Natural killer cell (primary cell): ENCODE measurements at regions not wholly inside any gene's neighbourhood (a gene's known extent, or its start where the extent isn't known, plus 50 kb on each side); places are given as distances from the start of the nearest gene placed in this dataset.

Experiments used
- ATAC-seq, 3 donors: fragments of 150-1000 bp in 2 of 3; fragments of 200-7000 bp in 1 of 3; cut with Tn5 transposase; 1 replicate in 1 of 3; 2 replicates in 2 of 3; pipeline ENCODE4 v1.10.0; 2021; ENCODE audit warnings: mild to moderate bottlenecking in 2 of 3, moderate library complexity in 2 of 3
- DNase-seq, 2 donors: peaks; one replicate each; pipeline versions ENCODE4 v3.0.0 to v3.0.0-alpha.2; 2013 to 2021; ENCODE audit warnings: mixed read lengths in 1 of 2
- H3K27ac ChIP-seq: one replicate; pipeline ENCODE4 v1.5.1; 2013; ENCODE audit warnings: mild to moderate bottlenecking, low read length
- H3K27me3 ChIP-seq: one replicate; pipeline ENCODE4 v1.6.1; 2013; ENCODE audit warnings: low read length; ENCODE audit not compliant: control insufficient read depth, insufficient read depth
- H3K36me3 ChIP-seq: one replicate; pipeline ENCODE4 v1.6.1; 2013; ENCODE audit warnings: low read length; ENCODE audit not compliant: control insufficient read depth, insufficient read depth
- H3K4me1 ChIP-seq: one replicate; pipeline ENCODE4 v1.6.1; 2013; ENCODE audit warnings: low read length; ENCODE audit not compliant: control insufficient read depth, insufficient read depth
- H3K4me3 ChIP-seq: one replicate; pipeline ENCODE4 v1.5.1; 2013; ENCODE audit warnings: low read length
- H3K9me3 ChIP-seq: one replicate; pipeline ENCODE4 v1.6.1; 2013; ENCODE audit warnings: low read length; ENCODE audit not compliant: control insufficient read depth, insufficient read depth
- H3K27ac Mint-ChIP-seq, 2 donors: one replicate each; pipeline ENCODE4 v1.8.0; 2022; ENCODE audit warnings: mild to moderate bottlenecking in 2 of 2, mixed read lengths in 2 of 2, moderate library complexity in 1 of 2
- H3K27me3 Mint-ChIP-seq, 2 donors: one replicate each; pipeline ENCODE4 v1.8.0; 2022; ENCODE audit warnings: low read depth in 2 of 2, mixed read lengths in 2 of 2
- H3K36me3 Mint-ChIP-seq: one replicate; pipeline ENCODE4 v1.8.0; 2022; ENCODE audit warnings: mixed read lengths
- H3K4me1 Mint-ChIP-seq, 2 donors: one replicate each; pipeline ENCODE4 v1.8.0; 2022; ENCODE audit warnings: mixed read lengths in 2 of 2
- H3K4me3 Mint-ChIP-seq: one replicate; pipeline ENCODE4 v1.8.0; 2022; ENCODE audit warnings: mild to moderate bottlenecking, moderate library complexity, mixed read lengths
- H3K9me3 Mint-ChIP-seq, 2 donors: one replicate each; pipeline ENCODE4 v1.8.0; 2022; ENCODE audit warnings: mixed read lengths in 2 of 2
- CTCF ChIP-seq: fragments of 200-600 bp; IDR thresholded peaks from one replicate; pipeline ENCODE4 v1.8.0; 2022; ENCODE audit warnings: antibody characterized with exemption
- WGBS: methylation state at CpG from one replicate; pipeline ENCODE4 v1.1.7; 2013; ENCODE audit warnings: missing lambda C conversion rate; ENCODE audit not compliant: insufficient coverage; 5-methylcytosine and 5-hydroxymethylcytosine counted together
- intact Hi-C: fragments of 100-400 bp; cut with micrococcal nuclease; formaldehyde crosslinking; loops from one replicate; pipeline ENCODE4 v1.14.2; 2022

GRCh38 chr4:112861691-112862674 is 187.5 kb upstream of the ANK2 start:
- Mint-ChIP-seq H3K9me3 (no peaks in the 10 kb centered on the region), H3K27ac (no peak overlapping the region), H3K36me3 (no peaks in the 10 kb centered on the region), H3K4me3 (no peak overlapping the region), H3K4me1 (no peaks in the 10 kb centered on the region), H3K27me3 (no peaks in the 10 kb centered on the region)
- DNase-seq (no peak), ATAC-seq (no peak)
- no peaks in the 10 kb centered on the region for H3K4me1 ChIP-seq
- H3K9me3 ChIP-seq, result no peaks in the 10 kb centered on the region
- H3K36me3 ChIP-seq, result no peaks in the 10 kb centered on the region
- 69% methylated on average over 2 of the region's 3 CpGs for WGBS
- intact Hi-C loops, result no loop called here
- no peak overlapping the region for H3K27ac ChIP-seq
- no peak overlapping the region for H3K4me3 ChIP-seq
- no peaks in the 10 kb centered on the region for H3K27me3 ChIP-seq
- TF ChIP-seq CTCF, result no peak

DNA sequence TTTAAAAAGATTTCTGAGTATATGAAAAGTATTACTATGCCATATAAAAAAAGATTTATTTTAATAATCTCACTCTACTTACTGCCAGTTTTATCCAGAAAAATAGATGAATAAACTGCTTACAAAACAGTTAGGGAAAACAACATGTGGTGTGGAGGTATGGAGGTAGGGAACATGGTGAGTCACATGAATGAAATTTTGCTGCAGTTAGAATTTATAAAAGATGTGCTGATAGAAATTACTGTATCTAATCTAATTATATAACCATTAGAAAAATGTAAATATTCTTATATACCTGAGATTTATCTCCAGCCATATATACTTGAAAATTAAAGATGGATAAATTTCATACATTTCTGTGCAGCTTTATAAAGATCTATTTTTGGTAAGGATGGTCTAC is 184.0 kb upstream of the ANK2 start:
- Histone ChIP-seq H3K4me3 (no peak overlapping the region), H3K9me3 (no peaks in the 10 kb centered on the region), H3K4me1 (no peaks in the 10 kb centered on the region), H3K36me3 (no peaks in the 10 kb centered on the region), H3K27me3 (no peaks in the 10 kb centered on the region), H3K27ac (no peak overlapping the region)
- H3K4me1 Mint-ChIP-seq, result no peaks in the 10 kb centered on the region
- intact Hi-C loops, result no loop called here
- no peaks in the 10 kb centered on the region for H3K9me3 Mint-ChIP-seq
- H3K36me3 Mint-ChIP-seq, result no peaks in the 10 kb centered on the region
- TF ChIP-seq CTCF, result no peak
- DNase-seq, result no peak
- ATAC-seq, result no peak
- H3K4me3 Mint-ChIP-seq, result no peak overlapping the region
- no peaks in the 10 kb centered on the region for H3K27me3 Mint-ChIP-seq
- no peak overlapping the region for H3K27ac Mint-ChIP-seq

- peaks cover 0 to 2% of the 10 kb centered on the region in 2 donors for H3K9me3 Mint-ChIP-seq
- no peak for DNase-seq
- Histone ChIP-seq H3K36me3 (no peaks in the 10 kb centered on the region), H3K4me1 (no peaks in the 10 kb centered on the region), H3K4me3 (no peak overlapping the region), H3K27ac (no peak overlapping the region), H3K27me3 (no peaks in the 10 kb centered on the region), H3K9me3 (no peaks in the 10 kb centered on the region)
- no peak overlapping the region for H3K27ac Mint-ChIP-seq
- 95% methylated on average over 2 of the region's 2 CpGs for WGBS
- intact Hi-C loops, result no loop called here
- no peaks in the 10 kb centered on the region for H3K36me3 Mint-ChIP-seq
- no peak overlapping the region for H3K4me3 Mint-ChIP-seq
- no peaks in the 10 kb centered on the region for H3K4me1 Mint-ChIP-seq
- TF ChIP-seq CTCF, result no peak
- ATAC-seq, result no peak
- no peaks in the 10 kb centered on the region for H3K27me3 Mint-ChIP-seq
Observed at GRCh38 chr4:112876316-112876715, 173.1 kb upstream of the ANK2 start.

DNA sequence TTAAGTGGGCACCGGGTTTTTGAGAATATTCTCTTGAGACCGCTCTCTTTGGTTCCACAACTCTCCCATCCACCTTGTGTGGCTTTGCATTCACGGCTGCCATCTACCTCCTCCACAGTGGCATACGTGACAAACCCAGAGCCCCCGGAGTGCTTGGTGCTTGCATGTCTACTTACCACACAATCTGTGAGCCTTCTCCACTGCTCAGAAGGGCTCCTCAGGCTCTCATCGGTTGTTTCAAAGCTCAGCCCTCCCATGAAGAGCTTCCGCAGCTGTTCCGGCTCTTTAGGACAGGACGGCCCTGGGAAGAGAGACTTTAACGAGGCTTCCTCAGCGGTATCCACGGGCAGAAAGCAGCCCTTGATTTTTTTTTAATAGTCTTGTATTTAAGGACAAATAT is 167.6 kb upstream of the ANK2 start:
- WGBS, result 79% methylated on average over 12 of the region's 12 CpGs
- H3K4me1 ChIP-seq, result no peaks in the 10 kb centered on the region

More for the DNA sequence above, 167.6 kb upstream of the ANK2 start:
- Mint-ChIP-seq H3K4me3 (no peak overlapping the region), H3K36me3 (no peaks in the 10 kb centered on the region), H3K27me3 (no peaks in the 10 kb centered on the region), H3K9me3 (no peaks in the 10 kb centered on the region), H3K4me1 (no peaks in the 10 kb centered on the region), H3K27ac (no peak overlapping the region)
- Histone ChIP-seq H3K9me3 (no peaks in the 10 kb centered on the region), H3K36me3 (no peaks in the 10 kb centered on the region), H3K27me3 (no peaks in the 10 kb centered on the region), H3K4me3 (no peak overlapping the region), H3K27ac (no peak overlapping the region)
- no peak for TF ChIP-seq CTCF
- ATAC-seq (no peak), DNase-seq (no peak)
- intact Hi-C loops, result no loop called here
